NT2/D1 (cell line): ENCODE measurements at regions not wholly inside any gene's neighbourhood (a gene's known extent, or its start where the extent isn't known, plus 50 kb on each side); places are given as distances from the start of the nearest gene placed in this dataset.

Experiments used
- SUZ12 ChIP-seq: IDR thresholded peaks from 2 replicates; pipeline ENCODE4 v1.6.1; 2011; ENCODE audit not compliant: insufficient read length, insufficient read depth; ENCODE audit errors: extremely low read depth
- YY1 ChIP-seq: IDR thresholded peaks from 2 replicates; pipeline ENCODE4 v1.6.1; 2011; ENCODE audit not compliant: insufficient read length, insufficient read depth
- ZNF274 ChIP-seq: IDR thresholded peaks from 2 replicates; pipeline ENCODE4 v1.6.1; 2011; ENCODE audit warnings: mild to moderate bottlenecking, low read depth, low read length

DNA sequence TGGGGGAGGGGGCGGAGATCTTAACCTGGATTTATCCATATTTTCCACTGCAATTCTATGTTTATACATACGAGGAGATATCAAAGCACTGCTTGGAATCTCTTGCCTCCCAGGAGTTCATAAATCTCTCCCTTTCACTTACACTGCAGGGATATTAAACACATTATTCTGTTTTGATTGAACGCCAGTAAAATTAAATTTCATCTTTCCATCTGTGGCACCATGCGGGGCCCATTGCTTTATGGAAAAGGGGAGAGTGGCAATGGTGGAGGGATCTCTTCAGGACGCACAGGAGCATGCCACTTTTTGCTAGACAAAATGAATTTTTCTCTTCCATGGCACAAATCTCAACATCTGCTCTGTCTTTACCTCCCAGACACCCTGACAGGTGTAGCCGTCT, 648.0 kb upstream of the PLXNA2 start:
- TF ChIP-seq YY1 (no peak), ZNF274 (no peak), SUZ12 (no peak)
